ENCODE measurements at regions not wholly inside any gene's neighbourhood (a gene's known extent, or its start where the extent isn't known, plus 50 kb on each side); places are given as distances from the start of the nearest gene placed in this dataset.

- no peak for DNase-seq
These were observed 207.7 kb upstream of the DACH1 start for GRCh38 chr13:72074663-72075062.

DNA sequence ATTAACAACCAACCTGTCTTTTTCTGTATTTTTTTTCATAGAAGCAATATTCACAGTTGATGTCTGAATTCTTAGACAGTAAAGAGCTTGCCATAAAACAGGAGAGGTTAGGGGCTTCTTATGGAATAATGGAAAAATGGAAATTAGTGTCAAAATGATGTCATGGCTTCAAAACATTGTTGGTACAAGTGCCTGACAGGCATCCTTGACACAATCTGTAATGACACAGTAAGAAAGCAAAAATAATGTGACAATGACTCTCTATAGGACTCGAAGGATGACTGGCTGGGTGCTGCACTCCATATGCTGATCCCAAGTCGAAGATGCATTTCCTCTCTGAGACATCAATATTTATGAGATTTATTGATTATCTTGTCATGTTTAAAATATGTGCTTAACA lies 205.3 kb upstream of the DACH1 start:
- DNase-seq = no peak

- no peak for DNase-seq
These were observed 204.7 kb upstream of the DACH1 start for GRCh38 chr13:72071713-72072112.

- DNase-seq = no peak
These were observed 195.6 kb upstream of the DACH1 start for GRCh38 chr13:72062566-72062965.

GRCh38 chr13:72061613-72062012 lies 194.6 kb upstream of the DACH1 start:
- DNase-seq = no peak

- DNase-seq = no peak
These were observed 183.2 kb upstream of the DACH1 start for GRCh38 chr13:72050251-72050650.

DNA sequence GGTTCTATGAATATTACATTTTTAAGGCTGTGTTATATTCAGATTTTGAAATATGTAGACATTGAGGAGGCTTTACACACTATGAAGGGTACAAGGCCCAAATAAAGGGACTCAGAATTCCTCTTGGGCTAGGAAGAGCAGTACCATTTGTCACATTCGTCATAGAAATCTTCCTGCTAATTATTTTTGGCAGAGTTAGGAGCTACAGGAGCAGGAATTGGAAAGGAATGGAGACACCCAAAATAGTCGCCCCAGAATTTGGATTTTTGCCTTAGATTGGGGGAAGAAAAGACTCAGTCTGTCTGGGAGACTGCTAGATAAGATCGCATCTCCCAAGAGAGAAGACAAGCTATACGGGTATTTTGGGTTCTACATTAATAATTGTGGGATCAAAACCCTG lies 176.4 kb upstream of the DACH1 start:
- DNase-seq = no peak

DNA sequence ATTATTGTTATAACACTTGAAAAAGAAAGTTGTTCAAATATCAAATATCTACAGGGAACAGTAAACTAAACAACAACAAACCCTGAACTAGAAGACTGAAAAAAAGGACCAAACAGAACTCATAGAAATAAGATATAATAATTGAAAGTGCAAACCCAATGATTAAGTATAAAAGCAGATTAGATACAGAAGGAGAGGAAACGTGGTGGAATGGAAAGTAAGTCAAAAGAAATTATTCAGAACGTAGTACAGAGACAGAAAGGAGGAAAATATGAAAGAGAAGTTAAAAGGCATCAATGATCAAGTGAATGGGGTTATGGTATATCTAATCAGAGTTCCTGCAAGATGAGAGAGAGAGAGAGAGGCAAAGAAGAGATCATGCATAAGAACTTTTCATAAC lies 174.2 kb upstream of the DACH1 start:
- DNase-seq = no peak

GRCh38 chr13:72039126-72039525 lies 172.1 kb upstream of the DACH1 start:
- no peak for DNase-seq

DNA sequence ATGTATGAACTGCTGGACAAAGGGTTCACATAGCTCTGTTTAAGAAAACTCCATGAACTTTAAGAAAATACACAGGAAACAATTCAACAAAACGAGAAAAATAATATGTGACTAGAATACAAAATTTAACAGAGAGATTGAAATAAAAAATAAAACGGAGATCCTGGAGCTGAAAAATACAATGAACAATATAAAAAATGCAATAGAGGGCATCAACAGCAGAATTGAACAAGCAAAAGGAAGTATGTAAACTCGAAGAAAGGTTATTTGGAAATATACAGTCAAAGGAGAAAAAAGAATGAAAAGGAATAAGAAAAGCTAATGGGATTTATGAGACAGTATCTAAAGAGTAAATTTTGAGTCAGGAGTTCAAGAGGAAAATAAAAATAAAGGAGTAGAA lies 163.0 kb upstream of the DACH1 start:
- DNase-seq = no peak

DNA sequence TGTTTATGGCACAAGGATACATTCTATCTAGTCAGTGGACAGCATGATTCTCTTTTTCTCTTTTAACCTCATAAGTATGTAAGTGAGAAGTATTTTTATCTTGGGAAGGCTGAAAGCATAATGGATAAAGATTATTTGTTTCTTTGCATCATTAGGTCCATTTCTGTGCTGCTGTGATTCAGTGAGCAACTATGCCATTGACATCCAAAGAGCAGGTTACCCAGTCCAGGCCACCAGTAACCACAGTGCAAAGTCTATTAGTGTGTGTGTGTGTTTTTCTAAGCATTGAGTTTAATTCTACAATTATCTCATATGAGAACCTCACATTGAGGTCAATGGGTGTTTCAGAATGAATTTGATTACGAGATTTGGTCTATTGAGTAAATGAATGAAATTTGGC lies 158.8 kb upstream of the DACH1 start:
- DNase-seq = no peak

GRCh38 chr13:72023895-72024294 lies 156.9 kb upstream of the DACH1 start:
- no peak for DNase-seq

GRCh38 chr13:72005455-72005854 lies 138.5 kb upstream of the DACH1 start:
- no peak for DNase-seq

DNA sequence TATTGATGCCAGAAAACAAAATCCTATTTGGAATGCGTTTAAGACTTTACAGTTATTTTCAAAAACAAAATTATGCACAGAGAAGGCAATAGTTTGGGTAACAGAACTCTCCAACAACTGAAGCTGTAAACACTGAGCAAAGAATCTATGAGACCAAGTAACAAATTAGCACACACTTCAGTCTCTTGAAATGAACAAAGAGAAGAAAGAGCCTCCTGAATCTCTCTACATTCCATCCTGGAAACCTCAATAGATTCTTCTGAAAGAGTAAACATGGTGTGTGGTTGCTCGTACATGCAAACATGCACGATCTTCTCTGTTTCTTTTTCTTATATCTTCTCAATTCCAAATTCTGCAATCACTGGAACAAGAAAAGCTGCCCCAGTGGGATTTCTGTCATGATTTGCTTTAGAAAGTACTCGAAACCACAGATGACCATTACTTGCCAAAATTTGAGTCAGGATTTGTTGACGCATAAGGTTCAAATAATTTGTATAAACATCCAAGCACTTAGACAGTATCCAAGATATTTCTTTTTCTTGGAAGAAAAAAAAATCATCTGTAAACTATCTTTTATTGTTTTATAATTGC lies 137.9 kb upstream of the DACH1 start:
- DNase-seq = no peak

- DNase-seq = no peak
These were observed 137.2 kb upstream of the DACH1 start for GRCh38 chr13:72004246-72004645.

GRCh38 chr13:71998223-71998622 lies 131.2 kb upstream of the DACH1 start:
- DNase-seq = no peak

GRCh38 chr13:71979616-71980015 lies 112.6 kb upstream of the DACH1 start:
- no peak for DNase-seq

GRCh38 chr13:71977028-71977427 lies 110.0 kb upstream of the DACH1 start:
- DNase-seq = no peak

- DNase-seq = no peak
These were observed 101.0 kb upstream of the DACH1 start for GRCh38 chr13:71967990-71968389.

- no peak for DNase-seq
These were observed 97.6 kb upstream of the DACH1 start for GRCh38 chr13:71964491-71965100.

DNA sequence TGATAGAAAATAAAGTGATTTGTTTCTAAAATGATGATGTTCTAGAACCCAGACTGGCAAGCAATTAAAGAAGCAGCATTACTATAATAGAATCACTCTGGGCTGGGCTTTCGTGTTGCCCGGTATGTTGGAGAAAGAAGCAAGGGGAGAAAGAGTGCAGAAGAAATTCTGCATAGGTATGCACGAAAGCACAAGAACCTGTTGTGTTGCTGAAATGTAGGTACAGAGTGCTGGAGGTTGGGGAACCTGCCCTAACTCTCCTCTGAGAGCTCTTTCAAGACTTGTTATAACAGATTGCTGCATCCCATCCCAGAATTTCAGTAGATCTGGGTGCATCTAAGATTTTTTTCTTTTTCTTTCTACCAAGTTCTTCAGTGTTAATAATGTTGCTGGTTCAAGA lies 95.7 kb upstream of the DACH1 start:
- no peak for DNase-seq

DNA sequence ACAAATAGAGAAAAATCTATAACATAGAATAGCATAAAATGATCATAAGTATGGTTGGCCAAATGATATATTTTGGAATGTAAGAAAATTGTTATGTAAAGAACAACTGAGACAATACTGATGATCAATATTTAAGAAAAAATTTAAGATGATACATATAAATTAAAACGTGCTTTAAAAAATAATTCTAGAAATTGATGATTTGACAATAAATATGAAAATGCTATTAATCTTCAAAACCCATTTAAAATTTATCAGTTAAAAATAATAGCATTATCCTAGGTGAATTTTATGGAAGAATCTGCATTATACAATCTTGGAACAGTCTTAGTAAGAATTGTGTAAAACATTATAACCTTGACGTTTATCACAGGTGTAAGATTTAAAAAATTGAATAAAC lies 95.1 kb upstream of the DACH1 start:
- no peak for DNase-seq

GRCh38 chr13:71949441-71949840 lies 82.4 kb upstream of the DACH1 start:
- DNase-seq = no peak

DNA sequence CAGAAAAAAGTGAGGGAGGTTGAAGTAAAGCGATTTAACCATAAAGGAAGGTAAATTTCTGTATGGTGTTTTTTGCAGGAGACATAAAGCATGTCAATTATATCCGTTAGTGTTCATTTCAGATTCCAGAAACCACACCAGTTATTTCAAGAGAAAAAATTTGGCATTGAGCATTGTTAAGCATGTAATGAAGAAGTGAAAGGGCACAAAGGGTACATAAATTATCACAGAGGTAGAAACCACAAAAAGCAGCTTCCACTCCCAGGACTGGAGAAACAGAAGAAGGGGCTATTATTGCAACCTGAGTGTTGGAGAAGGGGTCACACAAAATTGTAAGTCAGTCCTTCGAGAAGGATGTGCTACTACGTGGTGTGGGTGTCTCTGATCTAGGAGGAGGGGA lies 72.2 kb upstream of the DACH1 start:
- no peak for DNase-seq

DNA sequence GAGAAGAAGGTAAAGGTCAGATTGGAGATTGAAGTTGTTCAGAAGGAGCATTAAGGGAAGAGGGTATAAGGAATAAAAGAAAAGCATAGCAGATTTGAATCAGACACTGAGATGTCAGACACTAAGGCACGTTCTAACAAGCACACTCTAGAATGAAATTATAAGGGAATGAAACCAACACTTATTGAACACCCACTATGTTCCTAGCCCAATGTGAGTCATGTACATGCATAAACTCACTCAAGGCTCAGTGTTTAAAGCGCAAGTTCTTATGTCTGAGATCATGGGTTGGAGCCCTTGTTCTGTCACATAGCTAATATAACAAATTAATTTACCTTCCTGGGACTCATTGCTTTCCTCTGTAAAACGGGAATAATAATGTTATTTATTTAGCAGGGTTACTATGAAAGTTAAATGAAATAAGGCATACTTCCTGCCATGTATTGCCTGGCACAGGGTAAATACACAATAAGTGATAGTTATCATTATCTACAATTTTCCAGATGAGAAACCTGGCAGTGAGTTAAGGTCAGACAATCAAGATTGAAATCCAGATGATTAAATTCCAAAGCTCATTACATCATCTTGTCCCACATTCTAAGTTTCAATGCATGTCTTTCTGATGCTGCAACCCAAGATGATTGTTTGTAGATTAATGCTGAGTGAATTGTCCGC lies 68.3 kb upstream of the DACH1 start:
- no peak for DNase-seq

Measured in effector CD8-positive, alpha-beta T cell (primary cell).